K562 (cell line): ENCODE measurements at regions not wholly inside any gene's neighbourhood (a gene's known extent, or its start where the extent isn't known, plus 50 kb on each side); places are given as distances from the start of the nearest gene placed in this dataset.
A peak's percentile ranks its signal among the peaks of the same experiment; 100 is the strongest.

Source experiments
- ATAC-seq: fragments of 200-7000 bp; cut with Tn5 transposase; 3 replicates; pipeline ENCODE4 v1.9.1; 2020; ENCODE audit warnings: moderate library complexity
- BruUV-seq: library from RNA; stranded (reverse); fragments of 400-500 nt; replicated peaks from 2 replicates; lab custom pipeline; 2021; lab: Mats Ljungman, UMichigan
- CTCF ChIA-PET: fragments of 300-600 bp; formaldehyde crosslinking; extraction: SDS; loops from one replicate; lab custom pipeline; 2021; ENCODE audit warnings: low intra/inter-chr PET ratio; lab: Yijun Ruan, JAX
- POLR2A ChIA-PET: fragments of 300-600, 350-650 bp; sonication (Branson Sonifier 250); formaldehyde crosslinking; extraction: SDS; loops from one replicate; lab custom pipeline; 2021; ENCODE audit warnings: antibody characterized with exemption, inconsistent platforms; lab: Yijun Ruan, JAX
- DNase-seq, 4 experiments: peaks; one replicate each; pipeline versions ENCODE4 v3.0.0 to v3.0.0-alpha.2; 2011 to 2018; ENCODE audit warnings: low spot score in 3 of 4, mixed read lengths in 3 of 4; ENCODE audit errors: extremely low read depth in 1 of 4
- FAIRE-seq: peaks from 2 replicates; lab custom pipeline; 2011; peaks lifted over from hg19 to GRCh38; lab: Jason Lieb, UNC
- H2AFZ ChIP-seq: 2 replicates; pipeline ENCODE4 v1.6.0; 2011; ENCODE audit warnings: low read depth, low read length, control low read depth, inconsistent platforms
- H3K27ac ChIP-seq: fragments of 200-600 bp; 3 replicates; pipeline ENCODE4 v1.8.0; 2011; ENCODE audit warnings: low read depth, mild to moderate bottlenecking, control low read depth, inconsistent platforms, low read length, moderate library complexity, mixed read lengths; ENCODE audit errors: extremely low read depth
- H3K27me3 ChIP-seq, 2 experiments: fragments of 300-600 bp in 1 of 2; 2 replicates in 1 of 2; 3 replicates in 1 of 2; pipeline versions ENCODE4 v1.6.0 to v1.8.0; 2011; ENCODE audit warnings: inconsistent platforms in 2 of 2, low read length in 2 of 2, mild to moderate bottlenecking in 1 of 2, mixed read lengths in 1 of 2, moderate library complexity in 1 of 2; ENCODE audit not compliant: control insufficient read depth in 2 of 2, insufficient read depth in 2 of 2
- H3K36me3 ChIP-seq: fragments of 300-600 bp; 3 replicates; pipeline ENCODE4 v1.8.0; 2011; ENCODE audit warnings: mild to moderate bottlenecking, low read length, inconsistent platforms; ENCODE audit not compliant: control insufficient read depth, insufficient read depth
- H3K4me1 ChIP-seq, 2 experiments: fragments of 200-600 bp in 1 of 2; replicated peaks in 1 of 2; 2 replicates in 1 of 2; 3 replicates in 1 of 2; pipeline versions ENCODE4 v1.5.1 to v1.8.0; 2011; ENCODE audit warnings: inconsistent platforms in 2 of 2, low read length in 2 of 2, mild to moderate bottlenecking in 1 of 2, mixed read lengths in 1 of 2, moderate library complexity in 1 of 2; ENCODE audit not compliant: control insufficient read depth in 2 of 2, insufficient read depth in 2 of 2
- H3K4me2 ChIP-seq: 2 replicates; pipeline ENCODE4 v1.6.1; 2011; ENCODE audit warnings: low read length, control low read depth, inconsistent platforms, mixed read lengths; ENCODE audit not compliant: insufficient read depth
- H3K4me3 ChIP-seq: fragments of 200-600 bp; sonication (generic), shearing (Covaris generic); 2 replicates; pipeline ENCODE4 v1.5.1; 2016; ENCODE audit warnings: control low read depth, inconsistent platforms
- H3K79me2 ChIP-seq: fragments of 200-600 bp; 3 replicates; pipeline ENCODE4 v1.8.0; 2011; ENCODE audit warnings: low read length, inconsistent platforms; ENCODE audit not compliant: control insufficient read depth, insufficient read depth
- H3K9ac ChIP-seq, 2 experiments: 2 replicates each; pipeline versions ENCODE4 v1.6.0 to v1.6.1; 2011; ENCODE audit warnings: low read depth in 2 of 2, low read length in 2 of 2, control low read depth in 1 of 2, inconsistent platforms in 1 of 2, mild to moderate bottlenecking in 1 of 2, mixed read lengths in 1 of 2; ENCODE audit not compliant: insufficient read depth in 1 of 2
- H3K9me1 ChIP-seq: one replicate; pipeline ENCODE4 v1.6.0; 2011; ENCODE audit warnings: inconsistent platforms, mild to moderate bottlenecking, low read length, moderate library complexity; ENCODE audit not compliant: control insufficient read depth, insufficient read depth
- H3K9me3 ChIP-seq: replicated peaks from 2 replicates; pipeline ENCODE4 v1.5.1; 2011; ENCODE audit warnings: low read depth, low read length, inconsistent platforms; ENCODE audit not compliant: control insufficient read depth, insufficient read depth
- H4K20me1 ChIP-seq: replicated peaks from 2 replicates; pipeline ENCODE4 v1.6.1; 2011; ENCODE audit warnings: low read length, inconsistent platforms, mixed read lengths; ENCODE audit not compliant: control insufficient read depth, insufficient read depth
- C11orf30 ChIP-seq: fragments of 450-650 bp; IDR thresholded peaks from 2 replicates; pipeline ENCODE4 v1.6.1; 2016; ENCODE audit warnings: low read depth, mild to moderate bottlenecking
- CEBPG ChIP-seq, 3 experiments: fragments of 200-800 bp in 1 of 3; sonication (Bioruptor generic) in 1 of 3; sonication (generic) in 1 of 3; formaldehyde crosslinking in 1 of 3; IDR thresholded peaks in 2 of 3; conservative IDR thresholded peaks in 1 of 3; 2 replicates each; pipeline versions ENCODE4 v1.6.1 to v1.8.0; 2016 to 2022; ENCODE audit warnings: missing compliant biosample characterization in 2 of 3, missing genetic modification characterization in 2 of 3, mild to moderate bottlenecking in 1 of 3, missing genetic modification reagents in 1 of 3
- COPS2 ChIP-seq: fragments of 450-650 bp; conservative IDR thresholded peaks from 2 replicates; pipeline ENCODE4 v1.6.1; 2016; ENCODE audit warnings: mild to moderate bottlenecking, moderate library complexity
- ESRRB ChIP-seq: fragments of 250-450 bp; sonication (Bioruptor Pico); IDR thresholded peaks from 2 replicates; pipeline ENCODE4 v1.5.0; 2020; ENCODE audit warnings: mild to moderate bottlenecking, moderate library complexity, borderline replicate concordance
- FOXA3 ChIP-seq, 2 experiments: fragments of 450-650 bp in 1 of 2; sonication (generic) in 1 of 2; formaldehyde crosslinking; IDR thresholded peaks in 1 of 2; conservative IDR thresholded peaks in 1 of 2; 2 replicates each; pipeline versions ENCODE4 v1.4.0 to v1.8.0; 2020 to 2022; ENCODE audit warnings: mild to moderate bottlenecking in 2 of 2, missing genetic modification reagents in 1 of 2
- NONO ChIP-seq, 2 experiments: fragments of 200-400 bp in 1 of 2; fragments of 450-650 bp in 1 of 2; formaldehyde crosslinking in 1 of 2; IDR thresholded peaks; 2 replicates each; pipeline ENCODE4 v1.6.1; 2017; ENCODE audit warnings: low read depth in 2 of 2, mild to moderate bottlenecking in 2 of 2, moderate library complexity in 2 of 2, low read length in 1 of 2
- PML ChIP-seq: IDR thresholded peaks from 2 replicates; pipeline ENCODE4 v1.6.1; 2012; ENCODE audit warnings: low read length, inconsistent platforms
- TAF1 ChIP-seq: IDR thresholded peaks from 2 replicates; pipeline ENCODE4 v1.6.1; 2011; ENCODE audit warnings: mild to moderate bottlenecking, low read length, moderate library complexity; ENCODE audit not compliant: insufficient read depth, control insufficient read depth, severe bottlenecking; ENCODE audit errors: extremely low read depth
- TEAD2 ChIP-seq: fragments of 450-650 bp; IDR thresholded peaks from 2 replicates; pipeline ENCODE4 v1.6.1; 2016; ENCODE audit warnings: missing genetic modification characterization, control low read depth, missing compliant biosample characterization
- ZBTB33 ChIP-seq: sonication (generic); formaldehyde crosslinking; IDR thresholded peaks from 2 replicates; pipeline ENCODE4 v1.8.1; 2023; ENCODE audit warnings: mild to moderate bottlenecking, missing genetic modification reagents
- ZKSCAN8 ChIP-seq: fragments of 200-800 bp; sonication (Bioruptor generic); IDR thresholded peaks from 2 replicates; pipeline ENCODE4 v1.6.1; 2016; ENCODE audit warnings: missing genetic modification characterization, missing compliant biosample characterization
- ZNF316 ChIP-seq: fragments of 450-650 bp; IDR thresholded peaks from 2 replicates; pipeline ENCODE4 v1.6.1; 2016
- ZNF444 ChIP-seq: fragments of 250-450 bp; sonication (Bioruptor Pico); IDR thresholded peaks from 2 replicates; pipeline ENCODE4 v1.4.0; 2020; ENCODE audit warnings: mild to moderate bottlenecking, moderate library complexity
- WGBS: fragments of 100-300 bp; shearing (Covaris generic); methylation state at CpG from one replicate; pipeline ENCODE4 v1.1.6; 2016; ENCODE audit warnings: low coverage, mixed read lengths; ENCODE audit not compliant: insufficient coverage; ENCODE audit errors: missing lambda C conversion rate; 5-methylcytosine and 5-hydroxymethylcytosine counted together
- in situ Hi-C: fragments of 300-500 bp; cut with MboI; formaldehyde crosslinking; loops from 4 replicates; pipeline ENCODE4 v1.15.0; 2018; ENCODE audit warnings: inconsistent platforms, mixed read lengths
- intact Hi-C: fragments of 100-400 bp; cut with micrococcal nuclease; formaldehyde crosslinking; loops from 2 replicates; pipeline ENCODE4 v1.14.2; 2022

DNA sequence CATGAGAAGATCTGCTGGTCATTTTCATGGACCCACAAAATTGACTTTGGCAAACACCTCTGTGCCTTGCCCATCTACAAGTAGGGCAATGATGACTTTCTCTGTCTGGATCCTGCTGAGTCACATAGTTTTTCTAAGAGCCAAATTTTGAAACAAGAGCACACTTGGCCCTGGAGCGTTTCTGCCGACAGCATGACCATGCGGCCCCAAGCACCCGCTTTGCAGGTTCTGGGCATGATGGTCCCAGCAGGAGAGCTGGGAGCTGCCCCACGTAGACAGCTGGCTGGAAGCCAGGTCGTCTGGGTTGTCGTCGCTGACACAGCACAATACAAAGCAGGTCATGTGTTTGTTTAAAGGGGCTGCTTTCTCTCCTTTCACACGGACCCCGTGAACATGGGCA is 159.8 kb downstream of the SYK start:
- 0% methylated on average over 9 of the region's 10 CpGs for WGBS

GRCh38 chr9:90964101-90965020 is 162.7 kb downstream of the SYK start:
- in situ Hi-C loops = no loop called here
- peak in 3 of 4 experiments; percentile 5 to 11 (median 10) for DNase-seq
- no peaks in the 10 kb centered on the region for H3K79me2 ChIP-seq
- WGBS = 5% methylated on average over 15 of the region's 26 CpGs
- ChIA-PET CTCF (no interaction called here), POLR2A (interaction anchor here (0.6 kb wide), 2 partner anchors 335 to 450 kb away, joined by 3 read pairs; no protein-coding TSS in a partner anchor)
- intact Hi-C loops = no loop called here
- no peaks in the 10 kb centered on the region for H4K20me1 ChIP-seq
- BruUV-seq = no TSS peak
- peaks cover 4 to 47% of the 10 kb centered on the region in 2 experiments; a peak in 4 of 5 replicates for H3K27me3 ChIP-seq
- H3K36me3 ChIP-seq = no peaks in the 10 kb centered on the region
- no peak overlapping the region for H2AFZ ChIP-seq
- H3K9me3 ChIP-seq = no peaks in the 10 kb centered on the region
- FAIRE-seq = no peak
- H3K4me1 ChIP-seq = no peaks in the 10 kb centered on the region
- H3K9ac ChIP-seq = no peak overlapping the region
- no peak overlapping the region for H3K27ac ChIP-seq
- H3K9me1 ChIP-seq = no peaks in the 10 kb centered on the region
- ATAC-seq = peak; percentile 69; the same call in 2 of the 3 replicates
- no peak overlapping the region for H3K4me2 ChIP-seq
- H3K4me3 ChIP-seq = no peak overlapping the region
- peak; percentile 39; the same call in 1 of the 2 replicates for TF ChIP-seq ZBTB33 (CRISPR knock-in tag)
- TF ChIP-seq TEAD2 (tag) = no peak
- TF ChIP-seq FOXA3 (CRISPR knock-in tag; conservative IDR thresholded peaks at IDR 0.05 in 1 of 2, IDR thresholded peaks at IDR 0.05 in 1 of 2) = 0 out of 4 replicates have a peak, but pooled peaks of 1 of the 2 experiments have one; percentile 34
- no peak for TF ChIP-seq TAF1
- no peak for TF ChIP-seq PML
- peak; percentile 84 for TF ChIP-seq ZKSCAN8
- no peak for TF ChIP-seq CEBPG (CRISPR knock-in tag; IDR thresholded peaks at IDR 0.05)
- TF ChIP-seq CEBPG (tag; conservative IDR thresholded peaks at IDR 0.05 in 1 of 2, IDR thresholded peaks at IDR 0.05 in 1 of 2) = no peak
- no peak for TF ChIP-seq ESRRB (CRISPR knock-in tag)

More for the DNA sequence above, 159.8 kb downstream of the SYK start:
- H4K20me1 ChIP-seq = no peaks in the 10 kb centered on the region
- no peak overlapping the region for H3K27ac ChIP-seq
- no peak for ATAC-seq
- no peaks in the 10 kb centered on the region for H3K4me1 ChIP-seq
- no peak overlapping the region for H3K4me3 ChIP-seq
- no peak overlapping the region for H3K9ac ChIP-seq
- peak; percentile 26; the same call in 1 of the 2 replicates for TF ChIP-seq C11orf30
- peak; percentile 32; the same call in 1 of the 2 replicates for TF ChIP-seq ZNF316
- TF ChIP-seq COPS2 = no peak
- no peak for TF ChIP-seq NONO (IDR thresholded peaks at IDR 0.05; ENCODE audit: low read depth in 2 of 2, low read length in 1 of 2)
- no peak for TF ChIP-seq ZNF444 (CRISPR knock-in tag)
- TF ChIP-seq, all 486 proteins: peak for 2
- Histone ChIP-seq H2AFZ (no peak overlapping the region), H3K27me3 (peaks cover 4 to 43% of the 10 kb centered on the region in 2 experiments; a peak in 4 of 5 replicates), H3K36me3 (no peaks in the 10 kb centered on the region), H3K4me2 (no peak overlapping the region), H3K9me1 (no peaks in the 10 kb centered on the region), H3K79me2 (no peaks in the 10 kb centered on the region), H3K9me3 (no peaks in the 10 kb centered on the region)
- BruUV-seq = no TSS peak
- in situ Hi-C loops (no loop called here), intact Hi-C loops (no loop called here)
- CTCF ChIA-PET = no interaction called here
- POLR2A ChIA-PET = no interaction called here
- DNase-seq (no peak), FAIRE-seq (no peak)
